SKM-1 treated with dmso at 0.1 percent for 144 hours (cell line): ENCODE measurements at regions not wholly inside any gene's neighbourhood (a gene's known extent, or its start where the extent isn't known, plus 50 kb on each side); places are given as distances from the start of the nearest gene placed in this dataset.
"Not testable (repeated sequence)": the region's sequence is repeated elsewhere in the genome, so short reads cannot be mapped to it uniquely, and the experiment has no call there.

Experiments
- DNase-seq: peaks from one replicate; lab custom pipeline; 2025; ENCODE audit not compliant: unreplicated experiment; lab: John Stamatoyannopoulos, UW

GRCh38 chr4:148573296-148573695 is 131.1 kb upstream of the NR3C2 start:
- no peak for DNase-seq

- no peak for DNase-seq
Measured at GRCh38 chr4:148565801-148566200, 123.6 kb upstream of the NR3C2 start.

GRCh38 chr4:148563684-148564083 is 121.5 kb upstream of the NR3C2 start:
- no peak for DNase-seq

- no peak for DNase-seq
Measured at GRCh38 chr4:148561467-148561866, 119.3 kb upstream of the NR3C2 start.

- DNase-seq = no peak
Measured at GRCh38 chr4:148557793-148558192, 115.6 kb upstream of the NR3C2 start.

GRCh38 chr4:148550788-148551187 is 108.6 kb upstream of the NR3C2 start:
- DNase-seq = no peak

GRCh38 chr4:148542922-148543623 is 100.9 kb upstream of the NR3C2 start:
- no peak for DNase-seq

- no peak for DNase-seq
Measured at GRCh38 chr4:148540622-148541326, 98.6 kb upstream of the NR3C2 start.

- no peak for DNase-seq
Measured at GRCh38 chr4:148539387-148539786, 97.2 kb upstream of the NR3C2 start.

GRCh38 chr4:148533851-148534250 is 91.6 kb upstream of the NR3C2 start:
- not testable (repeated sequence) for DNase-seq

- no peak for DNase-seq
Measured at GRCh38 chr4:148530114-148530513, 87.9 kb upstream of the NR3C2 start.

- no peak for DNase-seq
Measured at GRCh38 chr4:148527571-148527970, 85.4 kb upstream of the NR3C2 start.

- DNase-seq = no peak
Measured at GRCh38 chr4:148522995-148523394, 80.8 kb upstream of the NR3C2 start.

GRCh38 chr4:148515248-148515647 is 73.0 kb upstream of the NR3C2 start:
- no peak for DNase-seq

GRCh38 chr4:148514581-148514980 is 72.4 kb upstream of the NR3C2 start:
- DNase-seq = no peak

GRCh38 chr4:148514041-148514440 is 71.8 kb upstream of the NR3C2 start:
- DNase-seq = no peak

- DNase-seq = no peak
Measured at GRCh38 chr4:148510211-148510610, 68.0 kb upstream of the NR3C2 start.

GRCh38 chr4:148503681-148504080 is 61.5 kb upstream of the NR3C2 start:
- DNase-seq = no peak

- DNase-seq = no peak
Measured at GRCh38 chr4:148497258-148497657, 55.0 kb upstream of the NR3C2 start.

- no peak for DNase-seq
Measured at GRCh38 chr4:148495463-148495862, 53.2 kb upstream of the NR3C2 start.
